WERI-Rb-1 (cell line): ENCODE measurements at regions not wholly inside any gene's neighbourhood (a gene's known extent, or its start where the extent isn't known, plus 50 kb on each side); places are given as distances from the start of the nearest gene placed in this dataset.

Source experiments
- DNase-seq: peaks from one replicate; pipeline ENCODE4 v3.0.0-alpha.2; 2020
- H3K27ac ChIP-seq: fragments of 250-450 bp; sonication (Bioruptor Pico); 2 replicates; pipeline ENCODE4 v1.5.1; 2020; ENCODE audit warnings: mild to moderate bottlenecking, moderate library complexity
- H3K27me3 ChIP-seq: fragments of 250-450 bp; sonication (Bioruptor Pico); 2 replicates; pipeline ENCODE4 v1.5.1; 2021; ENCODE audit warnings: mild to moderate bottlenecking, low read depth, moderate library complexity; ENCODE audit not compliant: insufficient read depth, severe bottlenecking
- H3K36me3 ChIP-seq: fragments of 250-450 bp; sonication (Bioruptor Pico); 2 replicates; pipeline ENCODE4 v1.5.1; 2020; ENCODE audit warnings: mild to moderate bottlenecking, moderate library complexity
- H3K4me3 ChIP-seq: 2 replicates; pipeline ENCODE4 v1.5.1; 2011; ENCODE audit warnings: low read depth, mild to moderate bottlenecking, control low read depth, low read length
- H3K9me3 ChIP-seq: fragments of 250-450 bp; sonication (Bioruptor Pico); 2 replicates; pipeline ENCODE4 v1.5.1; 2021; ENCODE audit warnings: mild to moderate bottlenecking, moderate library complexity; ENCODE audit not compliant: severe bottlenecking
- CTCF ChIP-seq: IDR thresholded peaks from 2 replicates; pipeline ENCODE4 v1.5.1; 2011; ENCODE audit warnings: low read depth, mild to moderate bottlenecking, control low read depth, inconsistent platforms, low read length

- no peak for DNase-seq
- no peaks in the 10 kb centered on the region for H3K9me3 ChIP-seq
- no peak for TF ChIP-seq CTCF
- no peaks in the 10 kb centered on the region for H3K36me3 ChIP-seq
- no peak overlapping the region for H3K27ac ChIP-seq
- no peaks in the 10 kb centered on the region for H3K27me3 ChIP-seq
- H3K4me3 ChIP-seq: no peak overlapping the region
Observed at GRCh38 chr13:99907627-99908026, 63.9 kb downstream of the ZIC5 start.

- H3K4me3 ChIP-seq: no peak overlapping the region
- H3K27ac ChIP-seq: no peak overlapping the region
- DNase-seq: no peak
- H3K9me3 ChIP-seq: no peaks in the 10 kb centered on the region
- no peaks in the 10 kb centered on the region for H3K36me3 ChIP-seq
- no peak for TF ChIP-seq CTCF
- no peaks in the 10 kb centered on the region for H3K27me3 ChIP-seq
Observed at GRCh38 chr13:99907038-99907437, 64.5 kb downstream of the ZIC5 start.

GRCh38 chr13:99905814-99906213, 65.8 kb downstream of the ZIC5 start:
- no peaks in the 10 kb centered on the region for H3K36me3 ChIP-seq
- H3K27me3 ChIP-seq: no peaks in the 10 kb centered on the region
- no peak overlapping the region for H3K27ac ChIP-seq
- H3K9me3 ChIP-seq: no peaks in the 10 kb centered on the region
- DNase-seq: no peak
- H3K4me3 ChIP-seq: no peak overlapping the region
- no peak for TF ChIP-seq CTCF

- Histone ChIP-seq H3K36me3 (no peaks in the 10 kb centered on the region), H3K27me3 (no peaks in the 10 kb centered on the region), H3K27ac (no peak overlapping the region), H3K9me3 (no peaks in the 10 kb centered on the region), H3K4me3 (no peak overlapping the region)
- no peak for TF ChIP-seq CTCF
- no peak for DNase-seq
Observed at GRCh38 chr13:99905224-99905623, 66.3 kb downstream of the ZIC5 start.

GRCh38 chr13:99903140-99903539, 68.4 kb downstream of the ZIC5 start:
- TF ChIP-seq CTCF: no peak

GRCh38 chr13:99902657-99903056, 68.9 kb downstream of the ZIC5 start:
- DNase-seq: no peak
- TF ChIP-seq CTCF: no peak
- H3K27ac ChIP-seq: no peak overlapping the region
- no peaks in the 10 kb centered on the region for H3K36me3 ChIP-seq
- H3K27me3 ChIP-seq: no peaks in the 10 kb centered on the region
- H3K4me3 ChIP-seq: no peak overlapping the region
- H3K9me3 ChIP-seq: no peaks in the 10 kb centered on the region

More at GRCh38 chr13:99903140-99903539, 68.4 kb downstream of the ZIC5 start:
- DNase-seq: no peak
- no peaks in the 10 kb centered on the region for H3K27me3 ChIP-seq
- H3K9me3 ChIP-seq: no peaks in the 10 kb centered on the region
- no peak overlapping the region for H3K27ac ChIP-seq
- no peaks in the 10 kb centered on the region for H3K36me3 ChIP-seq
- H3K4me3 ChIP-seq: no peak overlapping the region
